Fibroblast of lung (primary cell): ENCODE measurements at regions not wholly inside any gene's neighbourhood (a gene's known extent, or its start where the extent isn't known, plus 50 kb on each side); places are given as distances from the start of the nearest gene placed in this dataset.

Experiments used
- DNase-seq, 2 donors: peaks; one replicate each; pipeline versions ENCODE4 v3.0.0 to v3.0.0-alpha.2; 2010; ENCODE audit warnings: low read depth in 2 of 2
- H2AFZ ChIP-seq: 2 replicates; pipeline ENCODE4 v1.5.1; 2012; ENCODE audit warnings: low read length, control low read depth, inconsistent platforms
- H3K27ac ChIP-seq: 2 replicates; pipeline ENCODE4 v1.5.1; 2011; ENCODE audit warnings: low read length, control low read depth; ENCODE audit not compliant: insufficient read depth
- H3K27me3 ChIP-seq: 2 replicates; pipeline ENCODE4 v1.5.1; 2011; ENCODE audit warnings: mild to moderate bottlenecking, low read length; ENCODE audit not compliant: control insufficient read depth, insufficient read depth
- H3K36me3 ChIP-seq: 2 replicates; pipeline ENCODE4 v1.5.1; 2011; ENCODE audit warnings: low read length; ENCODE audit not compliant: control insufficient read depth, insufficient read depth
- H3K4me1 ChIP-seq: 2 replicates; pipeline ENCODE4 v1.5.1; 2011; ENCODE audit warnings: low read length; ENCODE audit not compliant: control insufficient read depth, insufficient read depth; ENCODE audit errors: extremely low read depth
- H3K4me2 ChIP-seq: 2 replicates; pipeline ENCODE4 v1.5.1; 2011; ENCODE audit warnings: low read length, control low read depth; ENCODE audit not compliant: insufficient read depth; ENCODE audit errors: extremely low read depth
- H3K4me3 ChIP-seq, 4 experiments: fragments of 200-600 bp in 1 of 4; sonication (generic) in 1 of 4; replicated peaks in 1 of 4; 2 replicates each; pipeline ENCODE4 v1.5.1; 2011 to 2016; ENCODE audit warnings: low read length in 4 of 4, low read depth in 3 of 4, mild to moderate bottlenecking in 3 of 4, control low read depth in 2 of 4, inconsistent platforms in 1 of 4, mixed read lengths in 1 of 4; ENCODE audit not compliant: insufficient read depth in 1 of 4; ENCODE audit errors: control extremely low read depth in 1 of 4
- H3K79me2 ChIP-seq: 2 replicates; pipeline ENCODE4 v1.5.1; 2012; ENCODE audit warnings: mild to moderate bottlenecking, low read length, inconsistent platforms; ENCODE audit not compliant: control insufficient read depth, insufficient read depth
- H3K9ac ChIP-seq: 2 replicates; pipeline ENCODE4 v1.5.1; 2011; ENCODE audit warnings: mild to moderate bottlenecking, low read length, control low read depth; ENCODE audit not compliant: insufficient read depth
- H3K9me3 ChIP-seq: 2 replicates; pipeline ENCODE4 v1.5.1; 2012; ENCODE audit warnings: low read depth, low read length; ENCODE audit not compliant: control insufficient read depth, insufficient read depth
- H4K20me1 ChIP-seq: 2 replicates; pipeline ENCODE4 v1.5.1; 2011; ENCODE audit warnings: low read length; ENCODE audit not compliant: control insufficient read depth, insufficient read depth; ENCODE audit errors: extremely low read depth
- CTCF ChIP-seq, 2 donors: IDR thresholded peaks in 1 of 2; conservative IDR thresholded peaks in 1 of 2; 1 replicate in 1 of 2; 2 replicates in 1 of 2; pipeline ENCODE4 v1.5.1; 2011 to 2012; ENCODE audit warnings: low read length in 2 of 2, control low read depth in 1 of 2, inconsistent platforms in 1 of 2, low read depth in 1 of 2, mild to moderate bottlenecking in 1 of 2
- EZH2 ChIP-seq: IDR thresholded peaks from 2 replicates; pipeline ENCODE4 v1.5.1; 2012; ENCODE audit warnings: low read length, control low read depth, mild to moderate bottlenecking; ENCODE audit errors: missing control alignments

DNA sequence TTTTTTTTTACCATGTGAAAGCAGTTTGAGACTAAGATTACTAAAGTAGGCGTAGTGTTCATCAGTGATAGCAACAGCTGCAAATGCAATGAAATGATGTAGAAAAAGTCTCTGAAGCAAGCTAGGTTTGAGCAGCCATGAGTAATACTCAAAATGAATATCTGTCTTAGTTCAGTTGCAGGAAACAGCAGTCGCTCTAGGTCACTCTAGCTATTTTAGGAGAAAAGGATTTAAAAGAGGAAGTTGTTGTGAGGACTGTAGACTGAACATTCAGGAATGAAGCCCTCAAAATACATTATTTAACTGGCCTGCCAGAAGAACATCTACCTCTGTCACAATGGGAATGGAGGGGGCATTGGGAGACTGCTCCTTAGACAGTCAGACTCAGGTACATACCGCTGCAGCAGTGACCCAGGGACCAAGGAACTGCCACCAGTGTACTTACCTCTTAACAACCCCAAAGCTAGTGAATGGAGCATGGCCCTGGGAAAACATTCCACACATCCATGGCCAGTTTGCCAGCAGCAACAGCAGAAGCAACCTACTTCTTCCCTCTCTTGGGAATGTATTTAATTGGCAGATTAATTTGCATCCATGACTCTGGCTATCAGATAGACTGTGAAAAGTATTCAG lies 243.0 kb upstream of the KHDRBS2 start:
- H3K9me3 ChIP-seq = no peaks in the 10 kb centered on the region
- H2AFZ ChIP-seq = no peak overlapping the region
- no peak for DNase-seq
- H3K79me2 ChIP-seq = no peaks in the 10 kb centered on the region
- no peaks in the 10 kb centered on the region for H3K27me3 ChIP-seq
- TF ChIP-seq EZH2 (no peak), CTCF (conservative IDR thresholded peaks at IDR 0.05 in 1 of 2, IDR thresholded peaks at IDR 0.05 in 1 of 2; ENCODE audit: low read depth in 1 of 2, low read length in 2 of 2) (no peak)
- H3K36me3 ChIP-seq = no peaks in the 10 kb centered on the region
- no peaks in the 10 kb centered on the region for H3K4me1 ChIP-seq
- no peaks in the 10 kb centered on the region for H4K20me1 ChIP-seq
- no peak overlapping the region for H3K9ac ChIP-seq
- no peak overlapping the region for H3K27ac ChIP-seq
- H3K4me2 ChIP-seq = no peak overlapping the region
- no peak overlapping the region for H3K4me3 ChIP-seq

DNA sequence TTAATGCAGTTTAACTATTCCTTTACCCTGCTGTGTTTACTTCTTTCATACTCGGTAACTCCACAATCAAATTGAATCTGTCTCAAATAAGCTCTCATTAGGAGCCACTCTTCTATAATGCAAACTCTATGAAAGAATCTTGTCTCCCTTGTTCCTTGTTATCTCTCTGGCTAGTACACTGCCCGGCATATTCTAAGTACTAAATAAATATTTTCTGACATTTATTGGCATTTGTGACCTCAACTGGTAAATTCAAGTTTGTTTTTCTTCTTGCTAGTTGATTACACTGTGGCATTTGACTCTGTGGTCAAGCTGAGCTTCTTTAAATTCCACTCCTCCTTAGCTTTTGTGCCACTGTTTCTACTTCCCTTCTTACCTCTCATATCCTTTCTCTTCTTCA lies 237.6 kb upstream of the KHDRBS2 start:
- Histone ChIP-seq H4K20me1 (no peaks in the 10 kb centered on the region), H2AFZ (no peak overlapping the region), H3K27me3 (no peaks in the 10 kb centered on the region), H3K9me3 (no peaks in the 10 kb centered on the region), H3K79me2 (no peaks in the 10 kb centered on the region), H3K9ac (no peak overlapping the region), H3K27ac (no peak overlapping the region), H3K4me1 (no peaks in the 10 kb centered on the region), H3K36me3 (no peaks in the 10 kb centered on the region), H3K4me2 (no peak overlapping the region), H3K4me3 (no peak overlapping the region)
- DNase-seq = no peak
- no peak for TF ChIP-seq CTCF (conservative IDR thresholded peaks at IDR 0.05 in 1 of 2, IDR thresholded peaks at IDR 0.05 in 1 of 2; ENCODE audit: low read depth in 1 of 2, low read length in 2 of 2)
- no peak for TF ChIP-seq EZH2

- H4K20me1 ChIP-seq = no peaks in the 10 kb centered on the region
- DNase-seq = no peak
- H3K9ac ChIP-seq = no peak overlapping the region
- H3K27me3 ChIP-seq = no peaks in the 10 kb centered on the region
- H2AFZ ChIP-seq = no peak overlapping the region
- H3K9me3 ChIP-seq = no peaks in the 10 kb centered on the region
- TF ChIP-seq CTCF (conservative IDR thresholded peaks at IDR 0.05 in 1 of 2, IDR thresholded peaks at IDR 0.05 in 1 of 2; ENCODE audit: low read depth in 1 of 2, low read length in 2 of 2) = no peak
- no peak overlapping the region for H3K4me3 ChIP-seq
- H3K79me2 ChIP-seq = no peaks in the 10 kb centered on the region
- H3K27ac ChIP-seq = no peak overlapping the region
- no peaks in the 10 kb centered on the region for H3K4me1 ChIP-seq
- no peaks in the 10 kb centered on the region for H3K36me3 ChIP-seq
- no peak overlapping the region for H3K4me2 ChIP-seq
Measured at GRCh38 chr6:62519574-62519973, 233.5 kb upstream of the KHDRBS2 start.
